Eye (tissue), 1 donor: ENCODE measurements at regions not wholly inside any gene's neighbourhood (a gene's known extent, or its start where the extent isn't known, plus 50 kb on each side); places are given as distances from the start of the nearest gene placed in this dataset.
"Not testable (repeated sequence)": the region's sequence is repeated elsewhere in the genome, so short reads cannot be mapped to it uniquely, and the experiment has no call there.

ENCODE experiments used
- DNase-seq: peaks from one replicate; pipeline ENCODE4 v3.0.0-alpha.2; 2015

DNA sequence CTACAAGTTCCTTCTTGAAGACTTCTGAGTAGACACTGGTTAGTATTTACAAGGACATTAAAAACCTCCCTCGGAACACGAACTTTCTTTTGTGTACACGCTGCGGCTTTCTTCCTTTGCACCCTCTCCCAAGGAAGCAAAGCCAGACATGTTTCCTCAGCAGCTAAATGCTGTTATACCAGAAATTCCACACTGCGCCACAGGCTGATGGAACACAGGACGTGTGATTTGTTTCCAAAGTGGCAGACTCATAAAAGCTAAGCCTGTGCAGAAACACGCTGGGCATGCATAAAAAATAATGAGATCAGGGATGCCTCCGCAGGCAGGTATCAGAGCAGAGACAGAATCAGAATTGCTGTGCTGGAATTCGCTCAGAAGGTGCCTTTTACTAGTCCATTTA lies 73.0 kb upstream of the RGPD5 start:
- DNase-seq, result no peak

- DNase-seq, result no peak
Measured at GRCh38 chr2:109721626-109722025, 72.5 kb upstream of the RGPD5 start.

DNA sequence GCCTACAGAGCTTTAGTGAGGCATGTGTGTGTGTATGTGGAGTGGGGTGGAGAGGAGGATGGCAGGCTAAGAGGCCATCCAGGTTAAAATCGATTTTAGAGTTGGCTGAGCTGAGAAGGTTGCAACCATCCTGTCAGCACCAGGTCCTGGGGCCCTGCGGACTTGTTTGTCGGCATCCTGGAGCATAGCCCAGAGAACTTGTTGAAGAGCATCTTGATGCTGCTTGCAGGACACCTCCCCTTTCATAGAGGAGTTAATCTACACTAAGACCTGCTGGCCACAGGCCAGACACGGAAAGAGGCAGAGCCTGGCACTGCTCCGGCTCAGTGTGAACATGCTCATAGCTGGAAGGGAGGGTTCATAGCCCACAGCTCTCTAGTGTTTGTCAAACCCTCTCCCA lies 72.1 kb upstream of the RGPD5 start:
- DNase-seq, result no peak

DNA sequence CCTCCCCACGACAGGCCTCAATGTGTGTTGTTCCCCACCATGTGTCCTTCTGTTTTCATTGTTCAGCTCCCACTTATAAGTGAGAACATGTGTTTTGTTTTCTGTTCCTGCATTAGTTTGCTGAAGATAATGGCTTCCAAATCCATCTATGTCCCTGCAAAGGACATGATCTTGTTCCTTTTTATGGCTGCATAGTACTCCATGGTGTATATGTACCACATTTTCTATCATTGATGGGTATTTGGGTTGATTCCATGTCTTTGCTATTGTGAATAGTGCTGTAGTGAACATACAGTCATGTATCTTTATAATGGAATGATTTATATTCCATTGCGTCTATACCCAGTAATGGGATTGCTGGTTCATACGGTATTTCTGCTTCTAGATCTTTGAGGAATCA lies 71.5 kb upstream of the RGPD5 start:
- not testable (repeated sequence) for DNase-seq

GRCh38 chr2:109723153-109723552 lies 71.0 kb upstream of the RGPD5 start:
- not testable (repeated sequence) for DNase-seq

DNA sequence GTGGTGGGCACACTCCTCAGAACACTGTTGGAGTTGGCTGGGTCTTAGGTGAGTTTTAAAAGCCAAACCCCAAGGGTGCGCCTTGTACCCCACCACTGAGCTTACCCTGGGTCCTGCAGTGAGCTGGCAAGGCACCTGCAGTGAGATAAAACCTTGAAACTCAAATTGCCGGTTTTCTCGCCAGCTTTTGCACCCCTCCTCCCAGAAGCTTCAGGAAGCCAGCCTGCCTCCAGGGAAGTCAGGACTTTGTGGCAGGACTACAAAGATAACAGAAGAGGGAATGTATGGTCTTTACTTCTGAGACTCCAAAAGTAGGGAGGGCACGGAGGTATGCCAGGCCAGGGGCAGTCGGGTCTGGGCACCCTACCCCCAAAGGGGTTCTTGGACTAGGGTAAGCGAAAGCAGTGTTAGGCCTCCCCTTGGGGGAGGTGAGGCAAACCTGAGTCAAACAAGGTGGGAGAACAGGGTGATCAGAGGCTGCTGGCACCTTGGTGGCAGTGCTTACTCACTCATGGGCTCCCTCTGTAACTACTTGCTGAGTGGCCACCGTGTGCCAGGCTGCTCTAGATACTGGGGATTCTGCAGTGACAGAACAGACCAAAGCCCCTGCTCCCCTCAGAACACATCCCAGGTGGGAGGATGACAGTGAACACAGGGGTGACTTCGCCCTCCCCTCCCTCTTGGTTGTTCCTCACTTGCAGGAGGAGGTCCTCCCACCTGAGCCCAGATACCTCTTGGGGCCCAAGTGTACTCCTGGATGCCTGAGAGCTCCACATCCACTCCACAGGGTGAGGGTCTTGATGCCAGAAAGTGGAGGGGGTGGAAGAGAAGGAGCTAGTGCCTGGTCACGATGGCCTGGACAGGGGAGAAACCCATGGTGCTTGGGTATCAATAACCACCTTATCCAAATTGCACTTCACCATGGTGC lies 69.3 kb upstream of the RGPD5 start:
- DNase-seq, result no peak

- no peak for DNase-seq
Measured at GRCh38 chr2:109726379-109727270, 67.5 kb upstream of the RGPD5 start.

GRCh38 chr2:109727929-109728447 lies 66.1 kb upstream of the RGPD5 start:
- DNase-seq, result no peak

- DNase-seq, result not testable (repeated sequence)
Measured at GRCh38 chr2:109733746-109734145, 60.4 kb upstream of the RGPD5 start.

DNA sequence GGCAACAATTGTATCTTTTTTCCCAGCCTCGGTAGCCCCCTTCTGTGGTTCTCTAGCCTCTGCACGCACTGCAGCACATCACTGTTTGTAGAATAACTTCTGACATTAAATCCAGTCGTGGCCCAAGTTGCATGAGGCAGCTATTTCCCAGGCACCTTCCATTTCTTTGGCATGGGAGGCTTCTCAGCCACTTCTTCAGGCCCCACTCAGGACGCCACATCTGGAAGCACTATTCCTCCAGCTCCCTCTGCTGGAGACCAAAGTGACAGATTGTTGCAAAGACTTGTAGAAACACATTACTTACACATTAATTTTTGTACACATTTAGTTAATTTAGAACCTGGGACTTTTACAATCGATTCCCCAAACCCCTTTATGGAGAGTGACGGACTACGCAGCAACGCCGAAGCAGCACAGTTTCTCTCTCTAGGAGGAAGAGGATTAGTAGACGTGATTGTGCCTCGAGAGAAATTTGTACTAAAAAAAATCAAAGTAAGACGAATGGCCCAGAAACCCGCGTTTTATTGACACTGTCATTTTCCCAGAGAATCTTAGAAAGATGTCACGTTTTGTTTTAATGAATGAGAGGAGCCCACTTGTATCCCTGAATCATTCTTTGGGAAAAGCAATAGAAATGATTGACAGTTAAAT lies 57.8 kb upstream of the RGPD5 start:
- DNase-seq, result peak; percentile 84
